A673 (cell line): ENCODE measurements at regions not wholly inside any gene's neighbourhood (a gene's known extent, or its start where the extent isn't known, plus 50 kb on each side); places are given as distances from the start of the nearest gene placed in this dataset.

Experiments used
- CTCF ChIP-seq: fragments of 300-800, 200-600 bp; sonication (generic); conservative IDR thresholded peaks from 2 replicates; pipeline ENCODE4 v1.5.1; 2017; ENCODE audit warnings: low read depth, mild to moderate bottlenecking, antibody characterized with exemption, low read length, moderate library complexity, mixed read lengths
- EZH2 ChIP-seq: fragments of 200-600 bp; sonication (generic); IDR thresholded peaks from 2 replicates; pipeline ENCODE4 v1.6.1; 2017; ENCODE audit warnings: borderline replicate concordance, low read depth, mild to moderate bottlenecking, mixed read lengths, antibody characterized with exemption, low read length; ENCODE audit not compliant: poor library complexity, severe bottlenecking

- TF ChIP-seq CTCF (no peak), EZH2 (no peak)
Measured at GRCh38 chr3:6491768-6492167, 369.1 kb upstream of the GRM7 start.
